H1 (cell line): ENCODE measurements at regions not wholly inside any gene's neighbourhood (a gene's known extent, or its start where the extent isn't known, plus 50 kb on each side); places are given as distances from the start of the nearest gene placed in this dataset.

ENCODE experiments used
- CTCF ChIA-PET: fragments of 300-600 bp; sonication (Branson Sonifier 250); formaldehyde crosslinking; loops from one replicate; lab custom pipeline; 2021; ENCODE audit not compliant: partially characterized antibody; lab: Charles Lee
- POLR2A ChIA-PET: fragments of 300-600 bp; sonication (Branson Sonifier 250); formaldehyde crosslinking; loops from one replicate; lab custom pipeline; 2021; ENCODE audit warnings: inconsistent platforms; ENCODE audit not compliant: partially characterized antibody; lab: Charles Lee
- DNase-seq, 2 experiments: peaks; one replicate each; pipeline versions ENCODE4 v3.0.0 to v3.0.0-alpha.2; 2010 to 2022; ENCODE audit warnings: low spot score in 2 of 2, low read depth in 1 of 2, mixed read lengths in 1 of 2
- FAIRE-seq: peaks from 2 replicates; lab custom pipeline; 2011; peaks lifted over from hg19 to GRCh38; lab: Jason Lieb, UNC
- H2AFZ ChIP-seq: 2 replicates; pipeline ENCODE4 v1.8.1; 2012; ENCODE audit warnings: low read length, inconsistent platforms
- H2AK5ac ChIP-seq: 2 replicates; pipeline ENCODE4 v1.6.1; 2013; ENCODE audit warnings: low read depth, low read length
- H2BK120ac ChIP-seq: replicated peaks from 2 replicates; pipeline ENCODE3; 2013; ENCODE audit warnings: low read depth, low read length, inconsistent platforms
- H2BK12ac ChIP-seq: 2 replicates; pipeline ENCODE4 v1.6.1; 2013; ENCODE audit warnings: low read depth, low read length
- H2BK15ac ChIP-seq: 2 replicates; pipeline ENCODE4 v1.6.1; 2013; ENCODE audit warnings: low read length
- H2BK20ac ChIP-seq: 2 replicates; pipeline ENCODE4 v1.6.1; 2013; ENCODE audit warnings: low read length
- H2BK5ac ChIP-seq: 2 replicates; pipeline ENCODE4 v1.6.1; 2013; ENCODE audit warnings: low read depth, low read length
- H3K14ac ChIP-seq: 2 replicates; pipeline ENCODE4 v1.6.1; 2013; ENCODE audit warnings: inconsistent platforms; ENCODE audit not compliant: insufficient read length
- H3K18ac ChIP-seq: 2 replicates; pipeline ENCODE4 v1.6.1; 2013; ENCODE audit warnings: low read length; ENCODE audit errors: extremely low read depth
- H3K23ac ChIP-seq: 2 replicates; pipeline ENCODE4 v1.6.1; 2013; ENCODE audit warnings: inconsistent platforms; ENCODE audit not compliant: insufficient read length
- H3K23me2 ChIP-seq: 2 replicates; pipeline ENCODE4 v1.6.1; 2013; ENCODE audit warnings: low read depth, low read length
- H3K27ac ChIP-seq: 2 replicates; pipeline ENCODE4 v1.6.1; 2011; ENCODE audit warnings: low read depth, low read length, inconsistent platforms
- H3K27me3 ChIP-seq, 4 experiments: replicated peaks in 1 of 4; 1 replicate in 1 of 4; 2 replicates in 3 of 4; pipeline versions ENCODE4 v1.6.1 to v1.8.1; 2011 to 2013; ENCODE audit warnings: low read length in 3 of 4, mild to moderate bottlenecking in 3 of 4, inconsistent platforms in 2 of 4, mixed read lengths in 2 of 4, moderate library complexity in 1 of 4; ENCODE audit not compliant: control insufficient read depth in 3 of 4, insufficient read depth in 3 of 4; ENCODE audit errors: extremely low read depth in 1 of 4
- H3K36me3 ChIP-seq, 4 experiments: 2 replicates each; pipeline versions ENCODE4 v1.6.1 to v1.8.1; 2011 to 2013; ENCODE audit warnings: mild to moderate bottlenecking in 4 of 4, low read length in 3 of 4, moderate library complexity in 2 of 4, control low read depth in 1 of 4, inconsistent platforms in 1 of 4; ENCODE audit not compliant: insufficient read depth in 4 of 4, control insufficient read depth in 2 of 4
- H3K4ac ChIP-seq: replicated peaks from 2 replicates; pipeline ENCODE3; 2013; ENCODE audit warnings: low read length, low read depth, mixed read lengths, inconsistent platforms; ENCODE audit not compliant: insufficient read length
- H3K4me1 ChIP-seq, 4 experiments: replicated peaks in 1 of 4; 1 replicate in 1 of 4; 2 replicates in 3 of 4; pipeline versions ENCODE4 v1.6.1 to v1.8.1; 2011 to 2013; ENCODE audit warnings: low read length in 3 of 4, inconsistent platforms in 2 of 4, mixed read lengths in 1 of 4; ENCODE audit not compliant: insufficient read depth in 4 of 4, control insufficient read depth in 3 of 4
- H3K4me2 ChIP-seq, 2 experiments: 2 replicates each; pipeline versions ENCODE4 v1.6.1 to v1.8.1; 2011 to 2013; ENCODE audit warnings: low read depth in 2 of 2, low read length in 2 of 2, control low read depth in 1 of 2, inconsistent platforms in 1 of 2, mild to moderate bottlenecking in 1 of 2; ENCODE audit not compliant: insufficient read depth in 1 of 2
- H3K4me3 ChIP-seq, 4 experiments: fragments of 200-600, 300-600 bp in 1 of 4; sonication (generic), shearing (Covaris generic), sonication (Bioruptor Twin) in 1 of 4; 2 replicates each; pipeline versions ENCODE4 v1.5.1 to v1.8.1; 2011 to 2016; ENCODE audit warnings: low read length in 4 of 4, low read depth in 3 of 4, control low read depth in 2 of 4, inconsistent platforms in 2 of 4, mild to moderate bottlenecking in 2 of 4, mixed read lengths in 1 of 4, moderate library complexity in 1 of 4; ENCODE audit not compliant: insufficient read depth in 2 of 4; ENCODE audit errors: extremely low read depth in 1 of 4
- H3K56ac ChIP-seq: replicated peaks from 2 replicates; pipeline ENCODE3; 2013; ENCODE audit warnings: low read depth, mild to moderate bottlenecking, mixed read lengths, low read length, inconsistent platforms; ENCODE audit not compliant: insufficient read length
- H3K79me1 ChIP-seq: 2 replicates; pipeline ENCODE4 v1.6.1; 2013; ENCODE audit warnings: low read depth, low read length, control low read depth
- H3K79me2 ChIP-seq, 2 experiments: 2 replicates each; pipeline versions ENCODE4 v1.6.1 to v1.8.1; 2012 to 2013; ENCODE audit warnings: low read length in 2 of 2, mild to moderate bottlenecking in 2 of 2, inconsistent platforms in 1 of 2; ENCODE audit not compliant: insufficient read depth in 2 of 2, control insufficient read depth in 1 of 2
- H3K9ac ChIP-seq, 4 experiments: replicated peaks in 1 of 4; 1 replicate in 1 of 4; 2 replicates in 3 of 4; pipeline versions ENCODE4 v1.6.1 to v1.8.1; 2011 to 2013; ENCODE audit warnings: low read depth in 3 of 4, low read length in 3 of 4, control low read depth in 2 of 4, mild to moderate bottlenecking in 2 of 4, moderate library complexity in 2 of 4, inconsistent platforms in 1 of 4; ENCODE audit errors: extremely low read depth in 1 of 4
- H3K9me3 ChIP-seq, 2 experiments: 2 replicates each; pipeline versions ENCODE4 v1.6.1 to v1.8.1; 2012 to 2013; ENCODE audit warnings: mild to moderate bottlenecking in 2 of 2, moderate library complexity in 2 of 2, control low read depth in 1 of 2, inconsistent platforms in 1 of 2, low read depth in 1 of 2, low read length in 1 of 2, mixed read lengths in 1 of 2; ENCODE audit not compliant: insufficient read depth in 2 of 2
- H4K20me1 ChIP-seq, 2 experiments: replicated peaks in 1 of 2; 2 replicates each; pipeline versions ENCODE3 to v1.8.1; 2011 to 2013; ENCODE audit warnings: inconsistent platforms in 2 of 2, low read length in 2 of 2, mild to moderate bottlenecking in 1 of 2; ENCODE audit not compliant: insufficient read depth in 2 of 2, control insufficient read depth in 1 of 2
- H4K5ac ChIP-seq: 2 replicates; pipeline ENCODE4 v1.6.1; 2013; ENCODE audit warnings: low read length, low read depth, mixed read lengths, inconsistent platforms; ENCODE audit not compliant: insufficient read length
- H4K8ac ChIP-seq: 2 replicates; pipeline ENCODE4 v1.8.0; 2013; ENCODE audit warnings: mild to moderate bottlenecking, moderate library complexity, low read length, inconsistent platforms; ENCODE audit not compliant: insufficient read depth; ENCODE audit errors: extremely low read depth
- H4K91ac ChIP-seq: replicated peaks from 2 replicates; pipeline ENCODE3; 2013; ENCODE audit warnings: low read length, mixed read lengths, inconsistent platforms; ENCODE audit not compliant: insufficient read length
- CHD1 ChIP-seq: IDR thresholded peaks from 2 replicates; pipeline ENCODE4 v1.6.1; 2012; ENCODE audit warnings: low read depth, low read length, improper control_type of control experiment
- KDM5A ChIP-seq: fragments of 200-600 bp; IDR thresholded peaks from 2 replicates; pipeline ENCODE4 v1.7.1; 2012; ENCODE audit warnings: mild to moderate bottlenecking, low read length, inconsistent platforms, mixed read lengths
- MAFK ChIP-seq: IDR thresholded peaks from 2 replicates; pipeline ENCODE4 v1.6.1; 2012; ENCODE audit warnings: low read depth, mild to moderate bottlenecking, improper control_type of control experiment, low read length
- PHF8 ChIP-seq: fragments of 200-600 bp; sonication (generic); conservative IDR thresholded peaks from 2 replicates; pipeline ENCODE4 v1.7.1; 2012; ENCODE audit warnings: low read depth, mild to moderate bottlenecking, inconsistent platforms, low read length, moderate library complexity
- RBBP5 ChIP-seq: IDR thresholded peaks from 2 replicates; pipeline ENCODE4 v1.7.1; 2012; ENCODE audit warnings: low read depth, mild to moderate bottlenecking, inconsistent platforms, low read length, moderate library complexity, borderline replicate concordance
- RNF2 ChIP-seq: fragments of 200-900, 300-1000 bp; sonication (generic); IDR thresholded peaks from 2 replicates; pipeline ENCODE4 v1.7.1; 2016; ENCODE audit warnings: borderline replicate concordance, low read depth, mild to moderate bottlenecking, antibody characterized with exemption, low read length; ENCODE audit not compliant: poor library complexity, severe bottlenecking; ENCODE audit errors: missing control alignments
- SIN3A ChIP-seq, 2 experiments: IDR thresholded peaks in 1 of 2; conservative IDR thresholded peaks in 1 of 2; 2 replicates each; pipeline ENCODE4 v1.6.1; 2011 to 2012; ENCODE audit warnings: low read length in 2 of 2, improper control_type of control experiment in 1 of 2, low read depth in 1 of 2, mild to moderate bottlenecking in 1 of 2
- SP2 ChIP-seq: IDR thresholded peaks from 2 replicates; pipeline ENCODE4 v1.6.1; 2012; ENCODE audit warnings: mild to moderate bottlenecking, low read length, inconsistent platforms
- SP4 ChIP-seq: IDR thresholded peaks from 2 replicates; pipeline ENCODE4 v1.6.1; 2012; ENCODE audit warnings: low read length, inconsistent platforms
- TAF1 ChIP-seq: IDR thresholded peaks from 2 replicates; pipeline ENCODE4 v1.6.1; 2011; ENCODE audit warnings: mild to moderate bottlenecking, low read depth, low read length
- YY1 ChIP-seq: IDR thresholded peaks from 2 replicates; pipeline ENCODE4 v1.6.1; 2011; ENCODE audit warnings: low read depth, mild to moderate bottlenecking, low read length
- WGBS, 2 experiments: shearing (Covaris generic) in 1 of 2; methylation state at CpG; one replicate each; pipeline versions ENCODE4 v1.1.6 to v1.1.7; 2013 to 2015; ENCODE audit warnings: low lambda C conversion rate in 2 of 2, mixed read lengths in 2 of 2, inconsistent platforms in 1 of 2, low coverage in 1 of 2, missing lambda C conversion rate in 1 of 2; ENCODE audit not compliant: insufficient replicate concordance in 2 of 2, insufficient coverage in 1 of 2, insufficient read length in 1 of 2; ENCODE audit errors: extremely low coverage in 1 of 2, missing lambda C conversion rate in 1 of 2; 5-methylcytosine and 5-hydroxymethylcytosine counted together
- TF ChIP-seq, protein P1 (sequence below): IDR thresholded peaks from 2 replicates; pipeline ENCODE4 v1.6.1; 2012; ENCODE audit warnings: low read length, inconsistent platforms
- TF ChIP-seq, protein P2 (sequence below): IDR thresholded peaks from 2 replicates; pipeline ENCODE4 v1.6.1; 2011; ENCODE audit warnings: low read depth, mild to moderate bottlenecking, low read length; ENCODE audit not compliant: insufficient read depth

DNA sequence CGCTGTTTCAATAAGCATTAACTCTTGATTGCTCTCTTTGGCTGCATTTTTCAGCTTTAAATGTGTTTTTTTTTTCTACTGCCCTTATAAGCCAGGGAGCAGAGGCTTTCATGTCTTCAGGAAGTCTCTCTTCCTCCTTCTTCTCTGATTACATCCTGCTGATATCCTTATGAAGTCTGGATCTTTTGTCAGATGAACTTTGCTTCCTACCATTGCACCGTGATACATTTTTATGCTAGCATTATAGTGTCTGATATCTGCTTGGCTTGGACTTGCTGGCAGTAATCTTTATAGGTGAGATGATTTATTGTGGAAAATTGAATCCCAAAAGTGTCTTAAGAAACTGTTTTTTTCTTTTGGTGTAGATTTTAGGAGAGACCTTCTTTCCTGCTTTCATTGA, 160.4 kb upstream of the CFAP20DC start:
- Histone ChIP-seq H3K27me3 (no peaks in the 10 kb centered on the region), H3K18ac (no peak overlapping the region), H2BK5ac (no peak overlapping the region), H3K56ac (no peak overlapping the region), H4K91ac (no peak overlapping the region), H2BK12ac (no peak overlapping the region), H3K4me3 (no peak overlapping the region), H3K23me2 (no peaks in the 10 kb centered on the region), H3K4me1 (no peaks in the 10 kb centered on the region), H3K4ac (no peak overlapping the region), H3K79me1 (no peaks in the 10 kb centered on the region), H2BK120ac (no peak overlapping the region), H2BK15ac (no peak overlapping the region), H3K14ac (no peak overlapping the region), H3K9me3 (no peaks in the 10 kb centered on the region), H3K36me3 (no peaks in the 10 kb centered on the region), H3K79me2 (no peaks in the 10 kb centered on the region), H3K23ac (no peak overlapping the region), H2AK5ac (no peak overlapping the region), H2AFZ (no peak overlapping the region), H2BK20ac (no peak overlapping the region), H3K27ac (no peak overlapping the region), H4K20me1 (no peaks in the 10 kb centered on the region), H4K5ac (no peak overlapping the region), H3K4me2 (no peak overlapping the region), H3K9ac (no peak overlapping the region), H4K8ac (no peak overlapping the region)
- CTCF ChIA-PET, result no interaction called here
- DNase-seq (no peak), FAIRE-seq (no peak)
- 89% methylated on average over 2 of the region's 2 CpGs; no CpG with 5 or more reads in 1 of the 2 experiments for WGBS, 2 experiments
- POLR2A ChIA-PET, result no interaction called here
- TF ChIP-seq MAFK, result no peak
- TF ChIP-seq RNF2, result no peak
- TF ChIP-seq, protein P1, sequence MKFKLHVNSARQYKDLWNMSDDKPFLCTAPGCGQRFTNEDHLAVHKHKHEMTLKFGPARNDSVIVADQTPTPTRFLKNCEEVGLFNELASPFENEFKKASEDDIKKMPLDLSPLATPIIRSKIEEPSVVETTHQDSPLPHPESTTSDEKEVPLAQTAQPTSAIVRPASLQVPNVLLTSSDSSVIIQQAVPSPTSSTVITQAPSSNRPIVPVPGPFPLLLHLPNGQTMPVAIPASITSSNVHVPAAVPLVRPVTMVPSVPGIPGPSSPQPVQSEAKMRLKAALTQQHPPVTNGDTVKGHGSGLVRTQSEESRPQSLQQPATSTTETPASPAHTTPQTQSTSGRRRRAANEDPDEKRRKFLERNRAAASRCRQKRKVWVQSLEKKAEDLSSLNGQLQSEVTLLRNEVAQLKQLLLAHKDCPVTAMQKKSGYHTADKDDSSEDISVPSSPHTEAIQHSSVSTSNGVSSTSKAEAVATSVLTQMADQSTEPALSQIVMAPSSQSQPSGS, result no peak
- no peak for TF ChIP-seq SP4
- TF ChIP-seq CHD1, result no peak
- TF ChIP-seq KDM5A, result no peak
- TF ChIP-seq RBBP5, result no peak
- no peak for TF ChIP-seq SIN3A (conservative IDR thresholded peaks at IDR 0.05 in 1 of 2, IDR thresholded peaks at IDR 0.05 in 1 of 2; ENCODE audit: low read depth in 1 of 2, low read length in 2 of 2)
- TF ChIP-seq, protein P2, sequence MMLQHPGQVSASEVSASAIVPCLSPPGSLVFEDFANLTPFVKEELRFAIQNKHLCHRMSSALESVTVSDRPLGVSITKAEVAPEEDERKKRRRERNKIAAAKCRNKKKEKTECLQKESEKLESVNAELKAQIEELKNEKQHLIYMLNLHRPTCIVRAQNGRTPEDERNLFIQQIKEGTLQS, result no peak
- no peak for TF ChIP-seq SP2
- TF ChIP-seq YY1, result no peak
- no peak for TF ChIP-seq TAF1
- TF ChIP-seq PHF8, result no peak
